GM08714 (cell line): ENCODE measurements at regions not wholly inside any gene's neighbourhood (a gene's known extent, or its start where the extent isn't known, plus 50 kb on each side); places are given as distances from the start of the nearest gene placed in this dataset.
"Not testable (repeated sequence)": the region's sequence is repeated elsewhere in the genome, so short reads cannot be mapped to it uniquely, and the experiment has no call there.

Experiments
- H3K4me3 ChIP-seq: fragments of 200-500 bp; sonication (Bioruptor generic); 2 replicates; pipeline ENCODE4 v1.5.1; 2014; ENCODE audit warnings: mild to moderate bottlenecking, low read length, inconsistent platforms
- ZNF274 ChIP-seq: IDR thresholded peaks from 2 replicates; pipeline ENCODE4 v1.6.1; 2012; ENCODE audit warnings: mild to moderate bottlenecking, low read depth, low read length

- no peak for TF ChIP-seq ZNF274
- H3K4me3 ChIP-seq = no peak overlapping the region
Observed at GRCh38 chr7:63040336-63040735, 958.3 kb upstream of the ZNF722 start.

GRCh38 chr7:63040966-63041610 lies 957.6 kb upstream of the ZNF722 start:
- TF ChIP-seq ZNF274 = no peak
- H3K4me3 ChIP-seq = no peak overlapping the region

- no peak overlapping the region for H3K4me3 ChIP-seq
- TF ChIP-seq ZNF274 = no peak
Observed at GRCh38 chr7:63041786-63042185, 956.9 kb upstream of the ZNF722 start.

GRCh38 chr7:63042730-63043511 lies 955.7 kb upstream of the ZNF722 start:
- no peak overlapping the region for H3K4me3 ChIP-seq
- TF ChIP-seq ZNF274 = no peak

- no peak for TF ChIP-seq ZNF274
- no peak overlapping the region for H3K4me3 ChIP-seq
Observed at GRCh38 chr7:63043657-63044543, 954.7 kb upstream of the ZNF722 start.

- no peak overlapping the region for H3K4me3 ChIP-seq
- TF ChIP-seq ZNF274 = no peak
Observed at GRCh38 chr7:63044721-63045120, 953.9 kb upstream of the ZNF722 start.

GRCh38 chr7:63045575-63045974 lies 953.1 kb upstream of the ZNF722 start:
- no peak overlapping the region for H3K4me3 ChIP-seq
- TF ChIP-seq ZNF274 = no peak

GRCh38 chr7:63046612-63047011 lies 952.0 kb upstream of the ZNF722 start:
- TF ChIP-seq ZNF274 = no peak
- no peak overlapping the region for H3K4me3 ChIP-seq

- TF ChIP-seq ZNF274 = no peak
- no peak overlapping the region for H3K4me3 ChIP-seq
Observed at GRCh38 chr7:63047061-63047460, 951.6 kb upstream of the ZNF722 start.

GRCh38 chr7:63047546-63047945 lies 951.1 kb upstream of the ZNF722 start:
- no peak overlapping the region for H3K4me3 ChIP-seq
- TF ChIP-seq ZNF274 = no peak

- H3K4me3 ChIP-seq = no peak overlapping the region
- TF ChIP-seq ZNF274 = no peak
Observed at GRCh38 chr7:63054191-63054661, 944.4 kb upstream of the ZNF722 start.

GRCh38 chr7:63057265-63057664 lies 941.4 kb upstream of the ZNF722 start:
- no peak for TF ChIP-seq ZNF274
- H3K4me3 ChIP-seq = no peak overlapping the region

- not testable (repeated sequence) for H3K4me3 ChIP-seq
Observed at GRCh38 chr7:63060701-63061100, 937.9 kb upstream of the ZNF722 start.

GRCh38 chr7:63065684-63066083 lies 933.0 kb upstream of the ZNF722 start:
- H3K4me3 ChIP-seq = no peak overlapping the region
- no peak for TF ChIP-seq ZNF274

- not testable (repeated sequence) for H3K4me3 ChIP-seq
Observed at GRCh38 chr7:63066235-63066634, 932.4 kb upstream of the ZNF722 start.
